WTC11 (cell line): ENCODE measurements at regions not wholly inside any gene's neighbourhood (a gene's known extent, or its start where the extent isn't known, plus 50 kb on each side); places are given as distances from the start of the nearest gene placed in this dataset.

Source experiments
- ATAC-seq: fragments of 200-7000 bp; cut with Tn5 transposase; 2 replicates; pipeline ENCODE4 v1.10.0; 2021; ENCODE audit warnings: mild to moderate bottlenecking, moderate library complexity
- CTCF ChIA-PET: fragments of 300-600 bp; sonication (Branson Sonifier 250); formaldehyde crosslinking; loops from one replicate; lab custom pipeline; 2021; ENCODE audit warnings: antibody characterized with exemption; lab: Charles Lee
- POLR2A ChIA-PET: fragments of 350-600 bp; sonication (Branson Sonifier 250); formaldehyde crosslinking; loops from one replicate; lab custom pipeline; 2021; ENCODE audit warnings: antibody characterized with exemption; lab: Charles Lee
- DNase-seq: peaks from one replicate; pipeline ENCODE4 v3.0.0; 2021; ENCODE audit warnings: low spot score
- H3K27ac Mint-ChIP-seq: 2 replicates; pipeline ENCODE4 v1.8.0; 2021; ENCODE audit warnings: mixed read lengths
- H3K27me3 Mint-ChIP-seq: 2 replicates; pipeline ENCODE4 v1.8.0; 2021; ENCODE audit warnings: low read depth, mild to moderate bottlenecking, moderate library complexity, mixed read lengths
- H3K36me3 Mint-ChIP-seq: 2 replicates; pipeline ENCODE4 v1.8.0; 2021; ENCODE audit warnings: mixed read lengths
- H3K4me1 Mint-ChIP-seq: 2 replicates; pipeline ENCODE4 v1.8.0; 2022; ENCODE audit warnings: mixed read lengths
- H3K4me3 Mint-ChIP-seq: 2 replicates; pipeline ENCODE4 v1.8.0; 2021; ENCODE audit warnings: mild to moderate bottlenecking, moderate library complexity, mixed read lengths
- H3K9me3 Mint-ChIP-seq: 2 replicates; pipeline ENCODE4 v1.8.0; 2021; ENCODE audit warnings: mixed read lengths
- CBFB ChIP-seq: sonication (generic); formaldehyde crosslinking; IDR thresholded peaks from 2 replicates; pipeline ENCODE4 v1.8.1; 2022; ENCODE audit warnings: mild to moderate bottlenecking, low read depth, missing genetic modification reagents
- EMX1 ChIP-seq: fragments of 250-450 bp; sonication (Bioruptor Pico); IDR thresholded peaks from 2 replicates; pipeline ENCODE4 v1.8.0; 2021; ENCODE audit warnings: mild to moderate bottlenecking
- FOXK1 ChIP-seq: sonication (generic); formaldehyde crosslinking; IDR thresholded peaks from 2 replicates; pipeline ENCODE4 v1.8.0; 2022; ENCODE audit warnings: mild to moderate bottlenecking, moderate library complexity, missing genetic modification reagents
- GABPB1 ChIP-seq: sonication (generic); formaldehyde crosslinking; IDR thresholded peaks from 2 replicates; pipeline ENCODE4 v1.8.1; 2023; ENCODE audit warnings: mild to moderate bottlenecking, missing genetic modification reagents
- JUN ChIP-seq: sonication (generic); formaldehyde crosslinking; IDR thresholded peaks from 2 replicates; pipeline ENCODE4 v1.8.0; 2023; ENCODE audit warnings: mild to moderate bottlenecking, missing genetic modification reagents
- MXD4 ChIP-seq: fragments of 250-450 bp; sonication (Bioruptor Pico); IDR thresholded peaks from 2 replicates; pipeline ENCODE4 v1.8.0; 2021; ENCODE audit warnings: mild to moderate bottlenecking, moderate library complexity, borderline replicate concordance
- NFATC4 ChIP-seq: fragments of 250-450 bp; sonication (Bioruptor Pico); IDR thresholded peaks from 2 replicates; pipeline ENCODE4 v1.9.0; 2021; ENCODE audit warnings: mild to moderate bottlenecking
- NFYB ChIP-seq: sonication (generic); formaldehyde crosslinking; conservative IDR thresholded peaks from 2 replicates; pipeline ENCODE4 v1.8.0; 2022; ENCODE audit warnings: low read depth, missing genetic modification reagents
- NR1H2 ChIP-seq: sonication (generic); formaldehyde crosslinking; IDR thresholded peaks from 2 replicates; pipeline ENCODE4 v1.9.0; 2021; ENCODE audit warnings: mild to moderate bottlenecking, moderate library complexity, missing genetic modification reagents
- NR2C2 ChIP-seq: sonication (generic); formaldehyde crosslinking; IDR thresholded peaks from 2 replicates; pipeline ENCODE4 v1.8.0; 2022; ENCODE audit warnings: mild to moderate bottlenecking, missing genetic modification reagents
- PRRX2 ChIP-seq: fragments of 250-450 bp; sonication (Bioruptor Pico); IDR thresholded peaks from 2 replicates; pipeline ENCODE4 v1.8.0; 2021; ENCODE audit warnings: mild to moderate bottlenecking
- SMAD4 ChIP-seq: sonication (generic); formaldehyde crosslinking; IDR thresholded peaks from 2 replicates; pipeline ENCODE4 v1.8.0; 2022; ENCODE audit warnings: mild to moderate bottlenecking, missing genetic modification reagents
- TEAD4 ChIP-seq: sonication (generic); formaldehyde crosslinking; IDR thresholded peaks from 2 replicates; pipeline ENCODE4 v1.8.0; 2022; ENCODE audit warnings: mild to moderate bottlenecking, missing genetic modification reagents
- ZNF121 ChIP-seq: sonication (generic); formaldehyde crosslinking; IDR thresholded peaks from 2 replicates; pipeline ENCODE4 v1.8.0; 2023; ENCODE audit warnings: missing genetic modification reagents
- ZNF396 ChIP-seq: fragments of 250-450 bp; sonication (Bioruptor Pico); IDR thresholded peaks from 2 replicates; pipeline ENCODE4 v1.8.0; 2021; ENCODE audit warnings: mild to moderate bottlenecking, moderate library complexity, borderline replicate concordance
- TF ChIP-seq, protein P1 (sequence below): sonication (generic); formaldehyde crosslinking; IDR thresholded peaks from 2 replicates; pipeline ENCODE4 v1.8.1; 2023; ENCODE audit warnings: mild to moderate bottlenecking, missing genetic modification reagents, moderate library complexity
- TF ChIP-seq, protein P2 (sequence below): sonication (generic); formaldehyde crosslinking; IDR thresholded peaks from 2 replicates; pipeline ENCODE4 v1.8.1; 2023; ENCODE audit warnings: mild to moderate bottlenecking, missing genetic modification reagents, borderline replicate concordance
- TF ChIP-seq, protein P3 (sequence below): fragments of 250-450 bp; sonication (Bioruptor Pico); IDR thresholded peaks from 2 replicates; pipeline ENCODE4 v2.1.2; 2022; ENCODE audit warnings: mild to moderate bottlenecking, moderate library complexity

DNA sequence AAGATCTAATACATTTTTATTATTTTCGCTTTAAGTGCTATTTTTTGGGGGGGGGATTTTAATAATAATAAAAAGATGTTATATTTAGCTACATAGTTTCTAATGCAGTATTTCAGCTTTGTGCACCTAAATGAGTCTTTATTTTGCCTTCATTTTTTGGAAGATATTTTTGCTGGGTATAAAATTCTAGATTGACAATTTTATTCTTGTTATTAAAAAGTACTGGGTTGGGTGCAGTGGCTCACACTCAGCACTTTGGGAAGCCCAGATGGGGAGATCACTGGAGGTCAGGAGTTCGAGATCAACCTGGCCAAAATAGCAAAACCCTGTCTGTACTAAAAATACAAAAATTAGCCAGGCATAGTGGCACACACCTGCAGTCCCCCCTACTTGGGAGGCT, 173.6 kb downstream of the SLC15A5 start:
- ChIA-PET CTCF (no interaction called here), POLR2A (no interaction called here)
- peaks cover 36% of the 10 kb centered on the region for H3K9me3 Mint-ChIP-seq
- ATAC-seq = no peak
- no peak for DNase-seq
- H3K27ac Mint-ChIP-seq = no peak overlapping the region
- H3K4me1 Mint-ChIP-seq = no peaks in the 10 kb centered on the region
- TF ChIP-seq, protein P1, sequence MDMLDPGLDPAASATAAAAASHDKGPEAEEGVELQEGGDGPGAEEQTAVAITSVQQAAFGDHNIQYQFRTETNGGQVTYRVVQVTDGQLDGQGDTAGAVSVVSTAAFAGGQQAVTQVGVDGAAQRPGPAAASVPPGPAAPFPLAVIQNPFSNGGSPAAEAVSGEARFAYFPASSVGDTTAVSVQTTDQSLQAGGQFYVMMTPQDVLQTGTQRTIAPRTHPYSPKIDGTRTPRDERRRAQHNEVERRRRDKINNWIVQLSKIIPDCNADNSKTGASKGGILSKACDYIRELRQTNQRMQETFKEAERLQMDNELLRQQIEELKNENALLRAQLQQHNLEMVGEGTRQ (CRISPR knock-in tag) = no peak
- TF ChIP-seq ZNF121 = no peak
- no peak for TF ChIP-seq SMAD4 (CRISPR knock-in tag)
- no peaks in the 10 kb centered on the region for H3K27me3 Mint-ChIP-seq
- peaks cover 12% of the 10 kb centered on the region; the same call in 1 of the 2 replicates for H3K36me3 Mint-ChIP-seq
- H3K4me3 Mint-ChIP-seq = no peak overlapping the region

DNA sequence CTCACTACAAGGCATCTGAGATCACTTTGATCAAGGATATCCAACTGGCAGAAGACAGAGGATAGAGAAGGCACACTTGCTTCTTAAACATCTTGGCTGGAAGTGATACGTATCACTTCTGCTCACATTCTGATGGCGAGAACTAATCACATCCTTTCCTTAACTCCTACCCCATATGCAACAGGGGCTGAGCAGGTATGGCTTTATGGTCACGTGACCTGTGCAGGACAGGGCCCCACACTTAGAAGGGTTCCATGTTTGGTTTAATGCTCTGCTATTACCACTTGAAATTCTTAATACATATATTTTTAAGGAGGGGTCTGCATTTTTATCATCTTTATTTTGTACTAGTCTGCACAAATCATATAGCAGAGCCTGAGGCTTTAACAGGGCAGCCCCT, 177.3 kb downstream of the SLC15A5 start:
- Mint-ChIP-seq H3K36me3 (peaks cover 8% of the 10 kb centered on the region; the same call in 1 of the 2 replicates), H3K9me3 (peaks cover 29% of the 10 kb centered on the region), H3K27me3 (no peaks in the 10 kb centered on the region), H3K4me3 (no peak overlapping the region), H3K4me1 (no peaks in the 10 kb centered on the region), H3K27ac (no peak overlapping the region)
- TF ChIP-seq CBFB (CRISPR knock-in tag) (no peak), FOXK1 (CRISPR knock-in tag) (no peak), PRRX2 (no peak), TEAD4 (CRISPR knock-in tag) (no peak), NFATC4 (no peak), SMAD4 (CRISPR knock-in tag) (no peak), NFYB (CRISPR knock-in tag) (no peak), ZNF396 (CRISPR knock-in tag) (no peak), NR1H2 (no peak)
- TF ChIP-seq, protein P2, sequence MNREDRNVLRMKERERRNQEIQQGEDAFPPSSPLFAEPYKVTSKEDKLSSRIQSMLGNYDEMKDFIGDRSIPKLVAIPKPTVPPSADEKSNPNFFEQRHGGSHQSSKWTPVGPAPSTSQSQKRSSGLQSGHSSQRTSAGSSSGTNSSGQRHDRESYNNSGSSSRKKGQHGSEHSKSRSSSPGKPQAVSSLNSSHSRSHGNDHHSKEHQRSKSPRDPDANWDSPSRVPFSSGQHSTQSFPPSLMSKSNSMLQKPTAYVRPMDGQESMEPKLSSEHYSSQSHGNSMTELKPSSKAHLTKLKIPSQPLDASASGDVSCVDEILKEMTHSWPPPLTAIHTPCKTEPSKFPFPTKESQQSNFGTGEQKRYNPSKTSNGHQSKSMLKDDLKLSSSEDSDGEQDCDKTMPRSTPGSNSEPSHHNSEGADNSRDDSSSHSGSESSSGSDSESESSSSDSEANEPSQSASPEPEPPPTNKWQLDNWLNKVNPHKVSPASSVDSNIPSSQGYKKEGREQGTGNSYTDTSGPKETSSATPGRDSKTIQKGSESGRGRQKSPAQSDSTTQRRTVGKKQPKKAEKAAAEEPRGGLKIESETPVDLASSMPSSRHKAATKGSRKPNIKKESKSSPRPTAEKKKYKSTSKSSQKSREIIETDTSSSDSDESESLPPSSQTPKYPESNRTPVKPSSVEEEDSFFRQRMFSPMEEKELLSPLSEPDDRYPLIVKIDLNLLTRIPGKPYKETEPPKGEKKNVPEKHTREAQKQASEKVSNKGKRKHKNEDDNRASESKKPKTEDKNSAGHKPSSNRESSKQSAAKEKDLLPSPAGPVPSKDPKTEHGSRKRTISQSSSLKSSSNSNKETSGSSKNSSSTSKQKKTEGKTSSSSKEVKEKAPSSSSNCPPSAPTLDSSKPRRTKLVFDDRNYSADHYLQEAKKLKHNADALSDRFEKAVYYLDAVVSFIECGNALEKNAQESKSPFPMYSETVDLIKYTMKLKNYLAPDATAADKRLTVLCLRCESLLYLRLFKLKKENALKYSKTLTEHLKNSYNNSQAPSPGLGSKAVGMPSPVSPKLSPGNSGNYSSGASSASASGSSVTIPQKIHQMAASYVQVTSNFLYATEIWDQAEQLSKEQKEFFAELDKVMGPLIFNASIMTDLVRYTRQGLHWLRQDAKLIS (CRISPR knock-in tag) = no peak
- ChIA-PET CTCF (no interaction called here), POLR2A (no interaction called here)
- ATAC-seq (no peak), DNase-seq (no peak)

DNA sequence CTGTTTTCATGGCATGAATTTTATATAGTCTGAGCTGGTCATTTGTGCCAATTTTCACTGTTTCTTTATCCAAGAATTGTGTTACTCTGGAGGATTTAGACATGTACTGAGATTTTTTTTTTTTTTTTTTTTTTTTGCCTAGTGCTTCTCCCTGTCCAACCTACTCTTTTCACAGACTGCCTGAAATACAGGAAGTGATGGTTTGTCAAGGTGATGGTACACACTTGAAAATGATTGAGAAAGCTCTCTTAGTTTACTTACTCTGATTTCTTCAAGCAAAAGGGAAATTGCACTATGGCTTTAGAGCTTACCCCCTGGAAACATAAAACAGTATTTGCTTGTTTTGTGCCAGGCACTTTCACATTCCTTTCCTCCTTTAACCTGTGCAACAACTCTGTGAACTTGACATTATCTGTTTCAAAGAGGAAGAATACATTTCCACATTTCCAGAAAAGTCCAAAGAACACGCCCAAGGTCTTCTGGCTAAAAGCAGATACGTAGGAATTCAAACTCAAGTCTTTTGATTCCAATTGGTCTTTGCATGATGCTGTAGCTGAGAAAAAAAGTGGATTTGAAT, 181.1 kb downstream of the SLC15A5 start:
- DNase-seq = no peak
- no peak for TF ChIP-seq NFYB (CRISPR knock-in tag)
- no peak for TF ChIP-seq NR2C2 (CRISPR knock-in tag)
- TF ChIP-seq, protein P3, sequence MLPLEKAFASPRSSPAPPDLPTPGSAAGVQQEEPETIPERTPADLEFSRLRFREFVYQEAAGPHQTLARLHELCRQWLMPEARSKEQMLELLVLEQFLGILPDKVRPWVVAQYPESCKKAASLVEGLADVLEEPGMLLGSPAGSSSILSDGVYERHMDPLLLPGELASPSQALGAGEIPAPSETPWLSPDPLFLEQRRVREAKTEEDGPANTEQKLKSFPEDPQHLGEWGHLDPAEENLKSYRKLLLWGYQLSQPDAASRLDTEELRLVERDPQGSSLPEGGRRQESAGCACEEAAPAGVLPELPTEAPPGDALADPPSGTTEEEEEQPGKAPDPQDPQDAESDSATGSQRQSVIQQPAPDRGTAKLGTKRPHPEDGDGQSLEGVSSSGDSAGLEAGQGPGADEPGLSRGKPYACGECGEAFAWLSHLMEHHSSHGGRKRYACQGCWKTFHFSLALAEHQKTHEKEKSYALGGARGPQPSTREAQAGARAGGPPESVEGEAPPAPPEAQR (CRISPR knock-in tag) = no peak
- TF ChIP-seq JUN (CRISPR knock-in tag) = no peak
- no peak for TF ChIP-seq EMX1 (CRISPR knock-in tag)
- TF ChIP-seq MXD4 = no peak
- no peak for TF ChIP-seq GABPB1 (CRISPR knock-in tag)
- Mint-ChIP-seq H3K4me1 (no peaks in the 10 kb centered on the region), H3K27me3 (no peaks in the 10 kb centered on the region; the same call in 1 of the 2 replicates), H3K4me3 (no peak overlapping the region), H3K36me3 (peaks cover 12% of the 10 kb centered on the region), H3K27ac (no peak overlapping the region), H3K9me3 (peaks cover 19% of the 10 kb centered on the region)
- CTCF ChIA-PET = interaction anchor here (1.5 kb wide), 1 partner anchor 25 kb away, joined by 3 read pairs; no protein-coding TSS in a partner anchor
- ATAC-seq = no peak
- POLR2A ChIA-PET = no interaction called here
